Upper lobe of right lung (tissue), 1 donor: ENCODE measurements at regions not wholly inside any gene's neighbourhood (a gene's known extent, or its start where the extent isn't known, plus 50 kb on each side); places are given as distances from the start of the nearest gene placed in this dataset.

ENCODE experiments used
- ATAC-seq: fragments of 200-7000 bp; cut with Tn5 transposase; one replicate; pipeline ENCODE4 v1.9.1; 2020; ENCODE audit warnings: mild to moderate bottlenecking, moderate library complexity
- DNase-seq: peaks from one replicate; pipeline ENCODE4 v3.0.0-alpha.2; 2020
- H3K27ac ChIP-seq: fragments of 200-600 bp; one replicate; pipeline ENCODE4 v1.8.0; 2022
- H3K27me3 ChIP-seq: fragments of 200-600 bp; one replicate; pipeline ENCODE4 v1.8.0; 2022; ENCODE audit warnings: mild to moderate bottlenecking
- H3K36me3 ChIP-seq: fragments of 200-600 bp; one replicate; pipeline ENCODE4 v1.8.0; 2022
- H3K4me1 ChIP-seq: fragments of 200-600 bp; one replicate; pipeline ENCODE4 v1.8.0; 2022
- H3K4me3 ChIP-seq: fragments of 200-600 bp; one replicate; pipeline ENCODE4 v1.8.0; 2022; ENCODE audit warnings: mild to moderate bottlenecking
- H3K9me3 ChIP-seq: fragments of 200-600 bp; one replicate; pipeline ENCODE4 v1.8.0; 2022
- CTCF ChIP-seq: fragments of 200-600 bp; IDR thresholded peaks from one replicate; pipeline ENCODE4 v1.8.0; 2022; ENCODE audit warnings: antibody characterized with exemption
- intact Hi-C: fragments of 100-400 bp; cut with DNase I; formaldehyde crosslinking; loops from one replicate; pipeline ENCODE4 v1.11.0; 2022
- donor health status: DM: no; HTN: yes; CAD: no; lungs with severe emphysema.

GRCh38 chr17:79263191-79263590 lies 188.6 kb downstream of the ENGASE start:
- DNase-seq = no peak
- no peak for TF ChIP-seq CTCF
- intact Hi-C loops = no loop called here

GRCh38 chr17:79262624-79263023 lies 188.0 kb downstream of the ENGASE start:
- Histone ChIP-seq H3K27ac (no peak overlapping the region), H3K4me1 (no peaks in the 10 kb centered on the region), H3K4me3 (no peak overlapping the region), H3K9me3 (no peaks in the 10 kb centered on the region), H3K27me3 (peaks cover 41% of the 10 kb centered on the region), H3K36me3 (no peaks in the 10 kb centered on the region)
- no peak for TF ChIP-seq CTCF
- ATAC-seq = no peak
- DNase-seq = no peak
- intact Hi-C loops = no loop called here

More at GRCh38 chr17:79263191-79263590, 188.6 kb downstream of the ENGASE start:
- Histone ChIP-seq H3K4me1 (no peaks in the 10 kb centered on the region), H3K27me3 (peaks cover 44% of the 10 kb centered on the region), H3K9me3 (no peaks in the 10 kb centered on the region), H3K36me3 (no peaks in the 10 kb centered on the region), H3K4me3 (no peak overlapping the region), H3K27ac (no peak overlapping the region)
- no peak for ATAC-seq

- ATAC-seq (no peak), DNase-seq (no peak)
- no peak overlapping the region for H3K27ac ChIP-seq
- intact Hi-C loops = no loop called here
- H3K4me3 ChIP-seq = no peak overlapping the region
- no peak for TF ChIP-seq CTCF
- no peaks in the 10 kb centered on the region for H3K9me3 ChIP-seq
- H3K27me3 ChIP-seq = peaks cover 37% of the 10 kb centered on the region
- no peaks in the 10 kb centered on the region for H3K36me3 ChIP-seq
- no peaks in the 10 kb centered on the region for H3K4me1 ChIP-seq
Measured at GRCh38 chr17:79261355-79262072, 186.9 kb downstream of the ENGASE start.

GRCh38 chr17:79258843-79259242 lies 184.2 kb downstream of the ENGASE start:
- Histone ChIP-seq H3K4me1 (no peaks in the 10 kb centered on the region), H3K4me3 (no peak overlapping the region), H3K27ac (no peak overlapping the region), H3K9me3 (no peaks in the 10 kb centered on the region), H3K36me3 (no peaks in the 10 kb centered on the region), H3K27me3 (peaks cover 41% of the 10 kb centered on the region)
- ATAC-seq (no peak), DNase-seq (no peak)
- intact Hi-C loops = no loop called here
- TF ChIP-seq CTCF = no peak

GRCh38 chr17:79258041-79258440 lies 183.4 kb downstream of the ENGASE start:
- no peak for ATAC-seq
- no peaks in the 10 kb centered on the region for H3K36me3 ChIP-seq
- H3K4me3 ChIP-seq = no peak overlapping the region
- TF ChIP-seq CTCF = no peak
- no peaks in the 10 kb centered on the region for H3K4me1 ChIP-seq
- intact Hi-C loops = no loop called here
- H3K9me3 ChIP-seq = no peaks in the 10 kb centered on the region
- no peak for DNase-seq
- H3K27me3 ChIP-seq = peaks cover 42% of the 10 kb centered on the region
- no peak overlapping the region for H3K27ac ChIP-seq
